Duodenal mucosa (tissue), 2 donors: ENCODE measurements at regions not wholly inside any gene's neighbourhood (a gene's known extent, or its start where the extent isn't known, plus 50 kb on each side); places are given as distances from the start of the nearest gene placed in this dataset.

Source experiments
- H3K27ac ChIP-seq: one replicate; pipeline ENCODE4 v1.7.0; 2013; ENCODE audit warnings: low read depth, low read length
- H3K27me3 ChIP-seq, 2 donors: one replicate each; pipeline ENCODE4 v1.7.0; 2013; ENCODE audit warnings: low read length in 2 of 2, control low read depth in 1 of 2; ENCODE audit not compliant: insufficient read depth in 2 of 2, control insufficient read depth in 1 of 2
- H3K36me3 ChIP-seq, 2 donors: one replicate each; pipeline ENCODE4 v1.7.0; 2013; ENCODE audit warnings: low read length in 2 of 2, control low read depth in 1 of 2; ENCODE audit not compliant: insufficient read depth in 2 of 2, control insufficient read depth in 1 of 2
- H3K4me1 ChIP-seq, 2 donors: one replicate each; pipeline ENCODE4 v1.7.0; 2013; ENCODE audit warnings: low read length in 2 of 2, control low read depth in 1 of 2; ENCODE audit not compliant: insufficient read depth in 2 of 2, control insufficient read depth in 1 of 2
- H3K4me3 ChIP-seq, 2 donors: one replicate each; pipeline ENCODE4 v1.7.0; 2013; ENCODE audit warnings: low read length in 2 of 2, low read depth in 1 of 2
- H3K9ac ChIP-seq, 2 donors: one replicate each; pipeline ENCODE4 v1.7.0; 2013; ENCODE audit warnings: low read length in 2 of 2, low read depth in 1 of 2
- H3K9me3 ChIP-seq, 2 donors: one replicate each; pipeline ENCODE4 v1.7.0; 2013; ENCODE audit warnings: low read length in 2 of 2, control low read depth in 1 of 2; ENCODE audit not compliant: control insufficient read depth in 1 of 2

DNA sequence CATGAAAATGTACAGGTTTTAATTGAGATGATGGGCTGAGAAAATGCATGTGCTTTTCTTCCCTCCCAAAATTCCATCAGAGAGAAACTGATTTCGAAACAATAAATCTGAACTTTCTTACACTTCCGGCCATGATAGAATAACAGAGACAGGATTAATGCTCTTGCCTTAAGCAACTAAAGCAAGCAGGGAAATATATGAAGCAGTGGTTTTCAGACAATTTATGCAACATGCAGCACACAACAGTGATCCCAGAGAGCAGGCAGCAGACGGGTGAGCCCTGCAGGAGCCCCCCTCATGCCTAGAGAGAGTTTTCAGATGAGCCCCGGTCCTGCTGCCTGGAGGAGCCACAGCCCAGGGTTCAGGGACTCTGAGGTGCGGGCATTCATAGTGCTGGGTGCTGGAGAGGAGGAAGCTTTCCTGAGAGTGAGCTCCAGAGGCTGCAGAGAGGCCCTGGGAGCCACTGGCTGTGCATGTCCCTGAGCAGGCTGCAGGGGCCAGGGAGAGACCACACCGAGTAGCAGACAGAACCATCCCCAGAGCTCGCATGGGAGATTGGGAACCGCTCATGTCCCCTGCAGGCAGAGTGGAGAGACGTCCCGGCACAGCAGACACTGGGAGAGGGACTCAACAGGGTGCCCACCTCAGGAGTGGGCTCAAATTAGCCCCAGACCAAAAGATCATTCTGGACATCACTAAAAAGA is 143.5 kb downstream of the OLFM1 start:
- H3K4me1 ChIP-seq = no peaks in the 10 kb centered on the region
- H3K9me3 ChIP-seq = peaks cover 1 to 6% of the 10 kb centered on the region in 2 donors
- no peak overlapping the region for H3K9ac ChIP-seq
- no peaks in the 10 kb centered on the region for H3K36me3 ChIP-seq
- H3K27ac ChIP-seq = no peak overlapping the region
- no peak overlapping the region for H3K4me3 ChIP-seq
- H3K27me3 ChIP-seq = no peaks in the 10 kb centered on the region

DNA sequence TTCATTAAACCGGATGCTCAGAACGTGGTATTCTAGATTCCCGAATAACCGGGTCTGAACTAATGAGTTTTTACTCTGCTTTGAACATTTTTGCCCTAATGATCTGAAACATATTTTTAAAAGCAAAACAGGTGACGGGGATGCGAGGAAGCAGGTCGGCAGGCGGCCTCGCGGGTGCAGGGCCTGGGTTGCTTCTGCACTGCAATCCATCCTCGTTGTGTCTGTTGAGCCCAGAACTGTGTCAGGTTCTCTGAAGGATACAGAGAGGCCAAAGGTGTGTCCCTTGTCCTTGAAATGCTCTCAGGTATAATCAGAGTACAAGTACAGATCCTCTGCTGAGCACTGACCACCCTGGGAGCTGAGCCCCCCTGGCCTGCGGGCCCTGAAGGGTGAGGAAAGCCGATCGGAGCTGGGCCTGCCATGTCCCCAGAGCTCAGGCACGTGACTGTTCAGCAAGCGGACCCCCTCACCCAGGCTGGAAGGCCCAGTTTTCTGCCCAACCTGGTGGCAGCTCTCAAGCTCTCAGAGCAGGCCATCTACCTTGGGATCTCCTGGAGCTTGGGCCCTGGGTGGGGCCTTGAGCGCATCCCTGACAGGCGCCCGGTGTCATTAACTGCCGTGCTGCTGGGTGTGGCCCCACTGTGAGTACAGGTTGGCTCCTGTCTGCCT is 151.8 kb downstream of the OLFM1 start:
- no peaks in the 10 kb centered on the region for H3K4me1 ChIP-seq
- H3K36me3 ChIP-seq = no peaks in the 10 kb centered on the region
- no peak overlapping the region for H3K9ac ChIP-seq
- H3K4me3 ChIP-seq = no peak overlapping the region
- H3K27me3 ChIP-seq = peaks cover 5 to 8% of the 10 kb centered on the region in 2 donors
- H3K27ac ChIP-seq = no peak overlapping the region
- no peaks in the 10 kb centered on the region for H3K9me3 ChIP-seq

GRCh38 chr9:135239769-135240141 is 152.3 kb downstream of the OLFM1 start:
- H3K27ac ChIP-seq = no peak overlapping the region

GRCh38 chr9:135240222-135240621 is 152.8 kb downstream of the OLFM1 start:
- peaks cover 13 to 17% of the 10 kb centered on the region in 2 donors for H3K27me3 ChIP-seq

More at GRCh38 chr9:135239769-135240141, 152.3 kb downstream of the OLFM1 start:
- no peaks in the 10 kb centered on the region for H3K36me3 ChIP-seq
- H3K4me1 ChIP-seq = no peaks in the 10 kb centered on the region
- no peak overlapping the region for H3K4me3 ChIP-seq
- no peaks in the 10 kb centered on the region for H3K9me3 ChIP-seq
- H3K9ac ChIP-seq = no peak overlapping the region
- H3K27me3 ChIP-seq = peaks cover 11 to 13% of the 10 kb centered on the region in 2 donors

DNA sequence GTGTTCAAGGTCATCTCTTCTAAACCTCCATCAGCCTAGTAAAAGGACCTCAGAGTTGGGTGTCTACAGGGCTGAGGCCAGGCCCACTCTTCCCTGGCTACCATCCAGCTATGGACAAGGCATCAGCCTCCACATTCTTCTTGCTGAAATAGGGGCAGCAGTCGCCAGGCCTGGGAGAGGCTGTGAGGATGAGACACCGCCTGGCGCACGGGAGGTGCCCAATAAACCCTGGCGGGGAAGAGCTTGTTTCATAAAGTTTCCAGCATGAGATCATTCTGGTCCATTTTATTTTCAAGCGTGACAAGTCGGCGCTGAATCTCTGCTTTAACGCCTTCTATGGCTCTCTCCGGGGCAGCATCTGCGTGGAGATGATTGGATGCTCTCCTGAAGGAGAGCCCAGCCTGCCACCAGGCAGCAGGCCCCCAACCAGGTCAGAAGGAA is 153.4 kb downstream of the OLFM1 start:
- Histone ChIP-seq H3K4me3 (no peak overlapping the region), H3K4me1 (no peaks in the 10 kb centered on the region), H3K36me3 (no peaks in the 10 kb centered on the region), H3K9me3 (no peaks in the 10 kb centered on the region), H3K27me3 (peaks cover 14 to 18% of the 10 kb centered on the region in 2 donors), H3K27ac (no peak overlapping the region), H3K9ac (no peak overlapping the region)

More at GRCh38 chr9:135240222-135240621, 152.8 kb downstream of the OLFM1 start:
- Histone ChIP-seq H3K27ac (no peak overlapping the region), H3K9me3 (no peaks in the 10 kb centered on the region), H3K4me3 (no peak overlapping the region), H3K36me3 (no peaks in the 10 kb centered on the region), H3K4me1 (no peaks in the 10 kb centered on the region), H3K9ac (no peak overlapping the region)

DNA sequence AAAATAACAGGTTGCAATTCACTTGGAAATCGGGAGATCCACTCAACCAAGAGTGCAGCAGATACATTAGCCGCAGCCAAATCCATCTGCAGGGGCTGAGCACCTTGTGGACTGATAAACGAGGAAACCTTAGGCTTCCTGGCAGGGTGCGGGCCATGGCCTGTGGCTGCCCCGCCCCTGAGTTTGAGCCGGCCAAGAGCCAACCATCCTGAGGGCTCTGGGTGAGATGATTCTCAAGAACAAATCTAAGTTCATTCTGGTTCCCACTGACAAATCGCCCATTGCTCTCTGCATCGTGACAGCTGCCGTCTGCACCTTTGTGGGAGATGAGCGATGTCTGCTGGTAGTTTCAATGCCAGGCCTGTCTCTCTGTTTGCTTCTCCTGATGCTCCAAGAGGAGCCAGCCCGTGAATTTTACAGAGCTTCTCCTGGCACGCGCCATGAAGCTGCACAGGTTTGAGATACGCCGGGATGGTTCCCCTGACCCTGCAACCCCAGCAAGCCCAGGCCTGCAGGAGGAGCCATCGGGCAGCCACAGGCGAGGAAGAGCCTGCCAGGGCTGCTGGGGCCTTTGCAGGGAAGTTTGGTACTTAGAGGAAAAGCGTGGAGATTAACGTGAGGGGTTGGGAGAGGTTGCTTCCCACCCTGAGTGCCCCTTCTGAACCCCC is 154.0 kb downstream of the OLFM1 start:
- Histone ChIP-seq H3K9me3 (no peaks in the 10 kb centered on the region), H3K36me3 (no peaks in the 10 kb centered on the region), H3K4me1 (no peaks in the 10 kb centered on the region), H3K27me3 (peaks cover 17 to 18% of the 10 kb centered on the region in 2 donors), H3K4me3 (no peak overlapping the region), H3K27ac (no peak overlapping the region), H3K9ac (no peak overlapping the region)

DNA sequence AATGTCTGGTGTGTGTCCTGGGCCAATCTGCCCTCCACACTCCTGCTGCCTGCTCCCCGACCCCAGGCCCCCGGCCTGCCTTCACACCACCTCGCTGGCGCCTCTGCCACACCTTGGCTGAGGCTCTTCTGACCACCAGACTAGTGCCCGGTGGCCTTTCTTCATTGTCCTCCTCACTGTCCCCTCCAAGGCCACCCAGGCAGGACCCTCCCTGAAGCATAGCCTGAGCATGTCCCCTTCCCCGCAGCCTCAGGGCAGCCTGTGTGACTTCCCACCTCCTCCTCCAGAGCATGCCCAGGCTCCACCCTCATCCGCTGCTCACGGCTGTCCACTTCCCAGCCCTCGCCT is 154.6 kb downstream of the OLFM1 start:
- Histone ChIP-seq H3K9ac (no peak overlapping the region), H3K27ac (no peak overlapping the region)

DNA sequence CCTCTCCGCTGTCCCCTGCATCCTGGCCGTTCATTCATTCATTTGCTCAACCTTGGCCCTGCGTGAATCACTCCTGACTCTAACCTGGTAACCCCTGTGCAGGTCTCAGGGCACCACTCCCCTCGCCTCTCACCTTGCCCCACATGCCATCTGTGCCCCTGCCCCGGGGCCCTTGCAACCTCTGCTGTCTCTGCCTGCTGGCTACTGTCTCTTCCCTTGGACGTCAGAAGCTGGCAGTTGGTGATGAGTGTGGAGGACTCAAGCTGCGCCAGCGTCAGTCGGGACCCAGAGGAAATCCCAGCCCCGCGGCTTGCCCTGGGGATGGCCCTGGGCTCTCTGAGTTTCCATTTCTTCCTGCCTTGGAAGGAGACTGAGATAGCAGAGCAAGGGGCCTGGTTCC is 154.9 kb downstream of the OLFM1 start:
- H3K9me3 ChIP-seq = no peaks in the 10 kb centered on the region
- H3K4me3 ChIP-seq = no peak overlapping the region
- H3K9ac ChIP-seq = no peak overlapping the region
- peaks cover 18 to 21% of the 10 kb centered on the region in 2 donors for H3K27me3 ChIP-seq
- H3K36me3 ChIP-seq = no peaks in the 10 kb centered on the region
- H3K4me1 ChIP-seq = no peaks in the 10 kb centered on the region
- no peak overlapping the region for H3K27ac ChIP-seq

More for the DNA sequence above, 154.6 kb downstream of the OLFM1 start:
- H3K27me3 ChIP-seq = peaks cover 18 to 21% of the 10 kb centered on the region in 2 donors
- H3K9me3 ChIP-seq = no peaks in the 10 kb centered on the region
- H3K4me1 ChIP-seq = no peaks in the 10 kb centered on the region
- H3K4me3 ChIP-seq = no peak overlapping the region
- H3K36me3 ChIP-seq = no peaks in the 10 kb centered on the region

DNA sequence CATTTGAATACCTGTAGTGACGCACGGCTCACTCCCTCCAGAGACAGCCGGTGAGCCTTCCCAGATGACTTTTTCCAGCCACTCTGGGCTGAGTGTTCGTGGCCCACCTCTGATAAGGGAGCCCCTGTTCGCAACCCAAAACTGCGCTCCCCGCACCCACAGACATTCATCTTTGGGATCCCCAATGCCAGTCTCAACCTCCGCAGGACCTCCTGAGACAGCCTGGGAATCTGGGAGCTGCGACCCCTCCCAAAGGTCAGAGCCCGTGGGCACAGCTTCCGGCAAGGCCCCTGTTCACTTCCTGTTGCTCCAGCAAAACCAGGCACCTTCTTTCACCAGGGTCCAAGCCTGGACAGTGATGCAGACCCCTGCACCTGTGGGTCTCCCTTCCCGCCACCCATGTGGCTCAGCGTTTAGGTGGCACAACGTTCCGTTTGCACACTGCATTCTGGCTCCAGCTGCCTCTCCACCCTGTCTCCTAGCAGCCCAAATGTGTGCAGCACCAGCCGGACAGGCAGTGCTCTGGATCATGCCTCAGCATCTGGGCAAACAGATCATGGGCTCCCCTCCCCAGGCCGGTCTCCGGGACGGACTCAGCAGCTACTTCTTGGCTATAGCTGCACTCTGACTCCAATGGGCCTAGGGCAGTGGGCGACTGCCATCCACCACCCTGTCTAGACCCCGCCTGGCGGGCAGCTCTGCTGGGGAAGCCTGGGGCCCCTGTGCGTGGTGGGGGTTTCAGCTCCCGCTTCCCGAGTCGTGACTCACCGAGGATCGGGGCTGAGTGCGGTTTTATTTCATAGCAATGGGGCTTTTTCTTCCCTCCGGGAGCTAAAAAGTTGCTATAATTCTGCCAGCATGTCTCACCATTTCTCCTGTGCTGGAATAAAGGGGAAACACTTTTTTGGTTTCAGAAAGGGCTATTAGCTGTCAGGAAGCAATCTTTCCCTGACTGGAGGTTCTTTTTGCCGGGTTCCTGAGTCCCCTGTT is 156.0 kb downstream of the OLFM1 start:
- Histone ChIP-seq H3K27ac (no peak overlapping the region), H3K36me3 (no peaks in the 10 kb centered on the region), H3K27me3 (peaks cover 18 to 21% of the 10 kb centered on the region in 2 donors), H3K9ac (no peak overlapping the region), H3K4me3 (no peak overlapping the region), H3K4me1 (no peaks in the 10 kb centered on the region), H3K9me3 (no peaks in the 10 kb centered on the region)
